GM19395 (cell line): ENCODE measurements at regions not wholly inside any gene's neighbourhood (a gene's known extent, or its start where the extent isn't known, plus 50 kb on each side); places are given as distances from the start of the nearest gene placed in this dataset.
A peak's percentile ranks its signal among the peaks of the same experiment; 100 is the strongest.
"Not testable (repeated sequence)": the region's sequence is repeated elsewhere in the genome, so short reads cannot be mapped to it uniquely, and the experiment has no call there.

ENCODE experiments used
- ATAC-seq: cut with Tn5 transposase; IDR thresholded peaks from one replicate; pipeline ENCODE4 v1.9.1; 2021; ENCODE audit warnings: mild to moderate bottlenecking, moderate library complexity; ENCODE audit not compliant: unreplicated experiment

GRCh38 chr18:54433368-54433767, 75.7 kb downstream of the C18orf54 start:
- no peak for ATAC-seq

- ATAC-seq, result no peak
Measured at GRCh38 chr18:54433857-54434256, 76.2 kb downstream of the C18orf54 start.

- ATAC-seq, result no peak
Measured at GRCh38 chr18:54434453-54434852, 76.7 kb downstream of the C18orf54 start.

GRCh38 chr18:54436501-54436900, 78.8 kb downstream of the C18orf54 start:
- ATAC-seq, result no peak

DNA sequence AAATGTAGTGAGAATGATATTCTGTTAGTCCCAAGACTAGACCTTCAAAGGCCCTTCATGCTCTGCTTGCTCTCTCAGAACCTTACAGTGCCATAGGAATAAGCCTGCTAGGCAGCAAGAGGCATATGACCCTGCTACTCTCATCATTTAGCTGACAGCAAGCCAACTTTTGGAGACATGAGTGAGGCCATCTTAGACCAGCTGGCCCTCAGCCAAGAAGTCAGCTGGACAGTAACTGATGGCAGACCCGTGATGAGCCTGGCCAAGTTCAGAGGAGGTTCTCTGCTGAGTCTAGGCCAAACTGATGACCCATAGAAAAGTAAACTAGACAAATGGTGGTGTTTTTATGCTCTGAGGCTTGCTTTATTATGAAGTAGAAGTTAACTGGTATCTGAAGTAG, 82.6 kb downstream of the C18orf54 start:
- ATAC-seq, result no peak

DNA sequence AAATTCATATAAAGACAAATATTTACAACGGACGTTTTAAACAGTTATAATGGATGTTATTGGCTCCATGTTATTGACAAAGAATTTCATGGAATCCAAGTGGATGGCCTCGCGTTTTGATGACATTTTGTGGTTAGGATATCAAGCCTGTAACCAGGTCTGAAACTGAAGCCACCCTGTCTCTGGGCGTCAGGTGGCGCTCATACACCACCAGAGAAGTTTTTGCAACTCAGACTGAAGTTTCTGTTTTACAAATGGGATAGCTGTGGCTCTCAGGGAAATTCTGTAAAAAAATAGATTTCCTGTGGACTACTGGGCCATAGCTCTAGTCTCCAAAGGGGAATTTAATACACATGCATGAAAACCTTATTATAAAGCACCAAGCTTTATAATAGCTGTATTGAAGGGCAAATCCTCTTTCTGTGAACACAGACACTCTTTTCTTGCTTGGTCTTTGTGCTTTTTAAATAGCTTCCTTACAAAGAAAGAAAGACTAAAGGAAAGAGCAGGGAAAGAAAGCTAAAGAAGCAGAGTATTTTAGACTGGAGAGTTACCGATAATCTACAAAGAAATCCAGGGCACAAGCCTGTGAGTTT, 86.7 kb downstream of the C18orf54 start:
- peak; percentile 64 for ATAC-seq

- no peak for ATAC-seq
Measured at GRCh38 chr18:54453996-54454395, 96.3 kb downstream of the C18orf54 start.

GRCh38 chr18:54465502-54465901, 107.8 kb downstream of the C18orf54 start:
- no peak for ATAC-seq

- no peak for ATAC-seq
Measured at GRCh38 chr18:54466248-54467005, 108.7 kb downstream of the C18orf54 start.

DNA sequence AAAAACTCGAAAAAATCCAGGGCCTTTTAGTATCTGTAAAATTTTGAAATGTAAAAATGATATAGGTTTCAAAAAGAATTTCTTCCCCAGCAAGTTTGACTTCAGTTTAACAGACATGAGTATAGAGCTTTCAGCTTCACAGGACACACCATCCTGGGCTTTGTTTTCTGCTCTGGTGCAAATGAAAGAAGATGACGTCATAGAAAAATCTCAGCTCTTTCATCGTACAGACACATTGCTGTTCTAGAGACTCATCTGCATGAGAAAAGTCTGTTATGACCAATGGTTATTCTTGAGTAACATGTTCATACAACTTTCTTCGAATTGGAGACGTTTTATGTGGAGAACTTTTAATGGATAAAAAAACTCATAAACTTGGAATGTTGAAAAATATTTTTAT, 111.7 kb upstream of the DYNAP start:
- no peak for ATAC-seq

GRCh38 chr18:54480616-54481015, 110.4 kb upstream of the DYNAP start:
- ATAC-seq, result no peak

DNA sequence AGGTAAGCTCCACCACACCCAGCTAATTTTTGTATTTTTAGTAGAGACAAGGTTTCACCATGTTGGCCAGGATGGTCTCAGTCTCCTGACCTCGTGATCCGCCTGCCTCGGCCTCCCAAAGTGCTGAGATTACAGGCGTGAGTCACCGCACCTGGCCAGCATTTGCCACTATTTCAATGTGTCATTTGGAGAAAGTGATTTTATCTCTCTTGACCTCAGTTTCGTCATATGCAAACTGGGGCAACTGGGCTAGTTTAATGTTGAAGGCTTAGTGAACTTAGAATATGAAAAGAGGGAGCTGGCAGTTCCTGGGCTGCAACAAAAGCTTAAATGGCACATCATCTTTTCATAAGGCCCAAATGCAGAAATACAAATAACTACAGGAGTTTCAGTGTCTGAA, 88.6 kb upstream of the DYNAP start:
- ATAC-seq, result not testable (repeated sequence)

GRCh38 chr18:54503131-54503894, 87.7 kb upstream of the DYNAP start:
- no peak for ATAC-seq

GRCh38 chr18:54506516-54507261, 84.4 kb upstream of the DYNAP start:
- peak; percentile 59 for ATAC-seq

DNA sequence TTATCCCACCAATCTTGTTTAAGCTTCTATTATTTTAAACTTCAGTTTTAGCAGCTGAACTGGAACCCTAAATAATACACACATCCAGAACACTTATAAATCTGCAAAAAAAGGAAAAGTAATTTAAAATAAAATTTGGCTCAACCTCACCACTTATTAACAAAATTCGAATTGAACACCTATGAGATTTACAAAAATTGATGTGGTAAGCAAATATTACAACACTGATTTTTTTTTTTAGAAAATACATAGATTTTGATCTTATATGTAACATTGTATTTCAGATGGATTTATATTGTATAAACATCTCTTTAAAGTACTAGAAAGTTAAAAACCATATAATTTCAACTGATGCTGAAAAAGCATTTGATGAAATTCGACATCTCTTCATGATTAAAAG, 81.3 kb upstream of the DYNAP start:
- ATAC-seq, result no peak

- ATAC-seq, result no peak
Measured at GRCh38 chr18:54515149-54515548, 75.9 kb upstream of the DYNAP start.

DNA sequence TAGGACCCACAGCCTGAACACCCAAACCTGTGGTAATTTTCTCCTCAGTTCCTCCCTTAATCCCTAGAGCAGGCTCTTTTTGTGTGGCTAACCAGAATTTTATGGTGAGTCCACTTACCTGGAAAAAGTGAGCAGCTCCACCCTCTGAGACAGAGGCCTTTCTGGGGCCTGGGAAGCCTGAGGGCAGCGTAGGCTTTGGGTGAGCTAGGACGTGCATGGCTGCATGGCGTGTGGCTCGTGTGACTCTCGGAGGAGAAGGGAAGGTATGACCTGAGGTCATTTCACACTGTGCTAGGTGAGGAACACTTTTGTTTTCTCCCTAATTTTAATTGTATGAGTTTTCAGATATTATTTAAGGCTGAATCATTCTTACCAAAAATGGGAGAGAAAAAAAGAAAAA, 73.5 kb upstream of the DYNAP start:
- no peak for ATAC-seq

DNA sequence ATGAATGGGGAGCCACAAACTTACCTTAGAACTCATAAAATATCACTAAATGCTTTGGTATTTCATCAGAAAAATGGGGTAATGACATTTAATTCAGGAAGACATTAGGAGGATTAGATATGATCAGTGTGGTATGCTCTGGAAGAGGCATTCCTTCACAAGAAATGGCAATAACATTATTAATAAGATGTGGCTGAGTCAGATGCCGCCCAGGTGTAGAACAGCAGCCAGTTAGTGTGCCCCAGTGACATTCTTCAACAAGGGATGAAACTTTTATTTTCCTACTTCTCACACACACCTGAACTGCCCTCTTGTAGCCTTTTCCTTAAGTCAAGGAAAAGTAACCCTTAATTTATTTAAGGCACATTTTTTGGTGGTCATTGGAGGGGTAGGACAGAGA, 69.2 kb upstream of the DYNAP start:
- ATAC-seq, result no peak

DNA sequence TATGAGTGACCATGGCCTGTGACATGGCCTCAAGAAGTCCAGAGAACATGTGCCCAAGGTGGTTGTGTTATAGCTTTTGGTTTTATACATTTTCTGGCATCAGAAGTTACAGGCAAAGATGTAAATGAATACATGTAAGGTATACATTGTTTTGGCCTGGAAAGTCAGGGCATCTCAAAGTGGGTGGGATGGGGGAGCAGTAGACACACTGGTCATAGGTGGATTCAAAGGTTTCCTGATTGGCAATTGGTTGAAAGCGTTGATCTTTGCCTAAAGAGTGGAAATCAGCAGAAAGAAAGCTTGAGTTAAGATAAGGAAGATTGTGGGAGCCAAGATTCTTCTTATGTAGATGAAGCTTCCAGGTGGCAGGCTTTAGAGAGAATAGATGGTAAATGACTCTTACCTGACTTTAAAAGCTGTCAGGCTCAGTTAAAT, 62.1 kb upstream of the DYNAP start:
- ATAC-seq, result no peak

DNA sequence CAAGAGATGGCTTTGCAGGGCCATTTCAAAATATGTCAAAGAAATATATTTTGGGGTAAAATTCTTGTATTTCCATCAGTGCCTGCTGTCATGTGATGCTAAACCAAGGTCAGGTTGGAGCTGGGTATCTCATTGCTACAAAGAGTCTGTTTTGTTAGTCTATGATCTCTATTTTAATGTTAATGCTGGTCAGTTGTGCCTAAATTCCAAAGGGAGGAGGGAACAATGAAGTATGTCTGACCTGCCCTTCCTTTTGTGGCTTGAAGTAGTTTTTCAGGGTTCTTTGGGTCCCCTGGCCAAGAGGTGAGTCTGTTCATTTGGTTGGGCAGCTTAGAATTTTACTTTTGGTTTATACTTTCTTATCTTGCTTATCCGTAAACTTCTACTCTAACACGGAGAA, 61.6 kb upstream of the DYNAP start:
- no peak for ATAC-seq

DNA sequence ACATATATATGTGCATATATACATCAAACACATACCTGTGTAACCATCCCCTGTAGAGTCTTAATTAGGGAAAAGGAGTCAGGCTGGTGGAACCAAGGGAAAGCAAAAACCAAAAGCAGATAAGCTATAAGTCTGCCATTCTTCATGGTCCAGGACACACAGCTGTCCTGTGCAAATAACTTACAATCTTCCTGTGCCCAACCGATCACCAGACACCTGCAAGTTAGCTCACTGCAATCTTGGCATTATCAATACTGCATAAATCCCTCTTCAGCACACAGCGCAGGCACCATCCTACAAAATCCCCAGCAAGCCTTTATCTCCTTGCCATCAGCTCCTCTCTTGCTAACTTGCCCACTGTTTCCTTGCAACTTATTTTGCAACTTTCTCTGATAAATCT, 60.8 kb upstream of the DYNAP start:
- ATAC-seq, result no peak
